ENCODE measurements at regions not wholly inside any gene's neighbourhood (a gene's known extent, or its start where the extent isn't known, plus 50 kb on each side); places are given as distances from the start of the nearest gene placed in this dataset.

GRCh38 chr1:56000424-56000823 lies 578.9 kb downstream of the PLPP3 start:
- TF ChIP-seq, protein P1, sequence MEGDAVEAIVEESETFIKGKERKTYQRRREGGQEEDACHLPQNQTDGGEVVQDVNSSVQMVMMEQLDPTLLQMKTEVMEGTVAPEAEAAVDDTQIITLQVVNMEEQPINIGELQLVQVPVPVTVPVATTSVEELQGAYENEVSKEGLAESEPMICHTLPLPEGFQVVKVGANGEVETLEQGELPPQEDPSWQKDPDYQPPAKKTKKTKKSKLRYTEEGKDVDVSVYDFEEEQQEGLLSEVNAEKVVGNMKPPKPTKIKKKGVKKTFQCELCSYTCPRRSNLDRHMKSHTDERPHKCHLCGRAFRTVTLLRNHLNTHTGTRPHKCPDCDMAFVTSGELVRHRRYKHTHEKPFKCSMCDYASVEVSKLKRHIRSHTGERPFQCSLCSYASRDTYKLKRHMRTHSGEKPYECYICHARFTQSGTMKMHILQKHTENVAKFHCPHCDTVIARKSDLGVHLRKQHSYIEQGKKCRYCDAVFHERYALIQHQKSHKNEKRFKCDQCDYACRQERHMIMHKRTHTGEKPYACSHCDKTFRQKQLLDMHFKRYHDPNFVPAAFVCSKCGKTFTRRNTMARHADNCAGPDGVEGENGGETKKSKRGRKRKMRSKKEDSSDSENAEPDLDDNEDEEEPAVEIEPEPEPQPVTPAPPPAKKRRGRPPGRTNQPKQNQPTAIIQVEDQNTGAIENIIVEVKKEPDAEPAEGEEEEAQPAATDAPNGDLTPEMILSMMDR (IDR thresholded peaks at IDR 0.05; ENCODE audit: insufficient read depth, low read length): no peak
- TF ChIP-seq REST (IDR thresholded peaks at IDR 0.05; ENCODE audit: insufficient replicate concordance, low read depth): no peak
